Epithelial cell of esophagus (primary cell): ENCODE measurements at regions not wholly inside any gene's neighbourhood (a gene's known extent, or its start where the extent isn't known, plus 50 kb on each side); places are given as distances from the start of the nearest gene placed in this dataset.

ENCODE experiments used
- DNase-seq: peaks from one replicate; pipeline ENCODE4 v3.0.0; 2010; ENCODE audit warnings: low read depth
- H3K4me3 ChIP-seq: 2 replicates; pipeline ENCODE4 v1.5.1; 2011; ENCODE audit warnings: mild to moderate bottlenecking, low read length, control low read depth
- TF ChIP-seq, protein P1 (sequence below): IDR thresholded peaks from 2 replicates; pipeline ENCODE4 v1.5.1; 2011; ENCODE audit warnings: low read depth, mild to moderate bottlenecking, low read length, control low read depth, inconsistent platforms; ENCODE audit not compliant: insufficient read depth; ENCODE audit errors: missing control alignments

DNA sequence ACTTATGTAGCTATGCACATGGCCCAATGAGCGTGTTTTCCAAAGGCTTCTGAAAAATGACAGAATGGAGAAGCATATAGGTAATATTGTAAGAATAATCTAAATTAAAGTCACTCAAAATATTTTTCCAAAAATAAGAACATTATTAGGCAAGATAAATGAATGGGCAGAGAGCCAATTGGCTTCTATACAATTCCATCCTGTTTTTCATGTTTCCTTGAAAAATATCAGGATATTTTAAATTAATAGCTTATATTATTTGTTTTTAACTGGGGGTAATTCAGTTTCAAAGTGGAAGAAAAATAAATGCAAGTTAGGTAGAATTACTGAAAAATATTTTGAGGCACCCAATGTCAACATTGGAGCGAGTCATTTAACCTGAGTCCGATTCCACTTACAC, 183.5 kb downstream of the PLK2 start:
- TF ChIP-seq, protein P1, sequence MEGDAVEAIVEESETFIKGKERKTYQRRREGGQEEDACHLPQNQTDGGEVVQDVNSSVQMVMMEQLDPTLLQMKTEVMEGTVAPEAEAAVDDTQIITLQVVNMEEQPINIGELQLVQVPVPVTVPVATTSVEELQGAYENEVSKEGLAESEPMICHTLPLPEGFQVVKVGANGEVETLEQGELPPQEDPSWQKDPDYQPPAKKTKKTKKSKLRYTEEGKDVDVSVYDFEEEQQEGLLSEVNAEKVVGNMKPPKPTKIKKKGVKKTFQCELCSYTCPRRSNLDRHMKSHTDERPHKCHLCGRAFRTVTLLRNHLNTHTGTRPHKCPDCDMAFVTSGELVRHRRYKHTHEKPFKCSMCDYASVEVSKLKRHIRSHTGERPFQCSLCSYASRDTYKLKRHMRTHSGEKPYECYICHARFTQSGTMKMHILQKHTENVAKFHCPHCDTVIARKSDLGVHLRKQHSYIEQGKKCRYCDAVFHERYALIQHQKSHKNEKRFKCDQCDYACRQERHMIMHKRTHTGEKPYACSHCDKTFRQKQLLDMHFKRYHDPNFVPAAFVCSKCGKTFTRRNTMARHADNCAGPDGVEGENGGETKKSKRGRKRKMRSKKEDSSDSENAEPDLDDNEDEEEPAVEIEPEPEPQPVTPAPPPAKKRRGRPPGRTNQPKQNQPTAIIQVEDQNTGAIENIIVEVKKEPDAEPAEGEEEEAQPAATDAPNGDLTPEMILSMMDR = no peak
- DNase-seq = no peak
- H3K4me3 ChIP-seq = no peak overlapping the region

DNA sequence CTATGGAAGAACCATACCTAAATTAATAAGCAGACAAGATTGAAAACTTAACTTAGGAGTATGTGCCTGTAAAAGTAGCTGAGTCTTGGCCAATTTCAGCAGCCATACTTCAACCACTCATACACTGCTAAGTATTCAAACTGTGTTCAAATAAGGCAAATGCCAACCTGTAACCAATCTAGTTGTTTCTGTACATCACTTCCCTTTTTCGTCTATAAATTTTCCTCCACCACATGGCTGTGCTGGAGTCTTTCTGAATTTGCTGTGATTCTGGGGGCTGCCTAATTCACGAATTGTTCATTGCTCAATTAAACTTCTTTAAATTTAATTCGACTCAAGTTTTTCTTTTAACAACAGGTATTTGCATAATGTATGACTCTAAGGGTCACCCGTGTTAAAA, 184.4 kb downstream of the PLK2 start:
- no peak for DNase-seq
- H3K4me3 ChIP-seq = no peak overlapping the region
- TF ChIP-seq, protein P1 = no peak

DNA sequence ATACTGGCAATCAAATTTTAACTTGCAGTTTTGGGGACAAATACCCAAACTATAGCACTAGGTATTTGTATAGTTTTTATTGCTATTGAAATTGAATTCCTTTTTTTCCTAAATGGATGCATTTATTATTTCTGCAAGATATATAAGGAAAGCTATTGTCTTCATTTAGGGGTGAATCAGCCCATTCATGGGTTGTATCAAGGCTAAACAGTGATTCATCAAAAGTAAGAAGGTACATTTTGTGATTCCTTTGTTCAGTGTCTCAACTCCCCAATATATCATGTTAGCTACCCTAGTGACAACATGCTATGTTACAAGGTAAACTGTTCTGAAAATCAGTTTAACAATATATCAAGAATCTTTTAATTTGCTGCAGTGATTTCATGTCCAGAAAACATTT, 185.7 kb downstream of the PLK2 start:
- H3K4me3 ChIP-seq = no peak overlapping the region
- TF ChIP-seq, protein P1 = no peak
- peak; percentile 51 for DNase-seq

DNA sequence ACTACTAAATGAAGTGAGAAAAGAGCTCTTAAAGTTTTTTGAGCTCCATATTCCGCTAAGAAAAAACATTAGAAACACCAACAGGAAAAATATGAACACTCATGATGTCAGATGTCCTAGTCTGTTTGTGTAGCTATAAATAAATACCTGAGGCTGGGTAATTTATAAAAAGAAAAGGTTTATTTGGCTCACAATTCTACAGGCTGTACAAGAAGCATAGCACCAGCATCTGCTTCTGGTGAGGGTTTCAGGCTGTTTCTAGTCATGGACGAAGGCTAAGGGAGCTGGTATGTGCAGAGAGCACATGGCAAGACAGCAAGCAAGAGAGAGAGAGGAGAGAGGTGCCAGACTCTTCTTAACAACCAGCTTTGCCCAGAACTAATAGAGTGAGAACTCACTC, 186.2 kb downstream of the PLK2 start:
- no peak overlapping the region for H3K4me3 ChIP-seq
- DNase-seq = no peak
- TF ChIP-seq, protein P1 = no peak

DNA sequence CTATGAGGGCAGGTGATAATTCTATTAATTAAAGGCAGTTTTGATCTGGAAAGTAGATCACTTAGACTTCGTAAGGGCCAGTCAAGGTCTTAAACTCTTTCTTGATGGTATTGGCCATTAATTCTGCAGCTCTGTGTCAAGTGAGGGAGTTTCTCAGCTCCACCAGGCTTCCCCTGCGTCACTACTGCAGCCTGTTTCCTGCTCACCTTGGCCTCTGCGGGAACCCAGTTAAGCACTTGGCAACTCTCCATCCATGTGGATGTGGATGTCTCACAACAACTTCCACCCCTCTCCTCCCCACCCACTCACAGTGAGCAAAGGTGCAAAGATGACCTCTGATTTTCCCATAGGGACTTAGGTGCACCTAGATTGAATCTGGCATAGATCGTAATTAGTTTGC, 191.6 kb downstream of the PLK2 start:
- TF ChIP-seq, protein P1 = no peak
- H3K4me3 ChIP-seq = no peak overlapping the region
- DNase-seq = no peak

DNA sequence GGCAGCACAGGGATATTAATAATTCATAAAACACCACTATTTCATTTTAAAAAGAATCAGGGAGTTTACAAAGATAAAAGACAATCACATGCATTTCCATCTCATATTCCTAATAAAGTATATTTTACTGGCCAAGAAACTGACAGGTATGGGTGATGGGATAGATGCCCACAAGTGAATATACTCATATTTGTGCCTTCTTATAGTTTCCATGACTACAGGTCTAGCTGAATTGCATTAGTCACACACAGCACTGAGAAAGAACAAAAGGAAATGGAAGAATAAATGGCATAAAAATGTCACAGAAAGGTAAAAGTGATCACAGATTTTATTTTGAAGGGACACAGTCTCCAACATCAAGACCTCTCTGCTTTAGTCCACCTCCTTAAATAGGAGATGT, 193.5 kb downstream of the PLK2 start:
- TF ChIP-seq, protein P1 = no peak
- no peak overlapping the region for H3K4me3 ChIP-seq
- DNase-seq = no peak

DNA sequence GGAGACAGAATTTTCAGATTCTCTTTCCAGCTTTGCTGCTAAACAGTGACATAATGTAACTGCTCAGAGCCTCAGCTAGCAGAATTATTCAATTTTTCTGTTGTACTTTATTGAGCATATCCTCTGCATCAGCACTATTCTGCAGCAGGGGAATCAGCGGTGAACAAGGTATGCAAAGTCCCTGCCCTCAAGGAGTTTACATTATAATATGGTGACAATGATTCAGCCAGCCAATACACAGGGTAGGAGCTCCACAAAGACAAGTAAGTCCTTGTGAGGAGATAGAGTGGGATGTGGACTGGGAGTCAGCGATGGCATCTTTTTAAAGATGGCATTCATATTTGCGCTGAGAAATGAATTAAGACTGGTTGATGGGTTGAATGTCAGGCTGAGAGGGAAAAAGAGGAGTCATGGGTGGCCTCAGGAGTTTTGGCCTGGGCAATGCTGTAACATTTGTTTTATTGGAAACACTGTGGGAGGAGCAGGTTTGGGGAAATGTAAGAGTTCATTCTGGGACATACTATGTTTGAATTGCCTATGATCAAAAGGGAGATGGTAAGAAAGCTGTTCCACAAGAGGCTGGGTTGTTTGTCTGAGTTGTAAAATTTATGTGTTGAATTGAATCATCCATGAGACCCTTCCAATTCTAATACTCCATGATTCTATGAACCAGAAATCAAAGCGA, 194.5 kb downstream of the PLK2 start:
- no peak for DNase-seq
- TF ChIP-seq, protein P1 = no peak
- no peak overlapping the region for H3K4me3 ChIP-seq
